Stimulated activated CD8-positive, alpha-beta memory T cell treated with anti-CD3 and anti-CD28 coated beads, Interleukin-4, amount 100 ng/mL, for 48 hours (primary cell): ENCODE measurements at regions not wholly inside any gene's neighbourhood (a gene's known extent, or its start where the extent isn't known, plus 50 kb on each side); places are given as distances from the start of the nearest gene placed in this dataset.

Source experiments
- DNase-seq: peaks from one replicate; pipeline ENCODE4 v3.0.0-alpha.2; 2020

DNA sequence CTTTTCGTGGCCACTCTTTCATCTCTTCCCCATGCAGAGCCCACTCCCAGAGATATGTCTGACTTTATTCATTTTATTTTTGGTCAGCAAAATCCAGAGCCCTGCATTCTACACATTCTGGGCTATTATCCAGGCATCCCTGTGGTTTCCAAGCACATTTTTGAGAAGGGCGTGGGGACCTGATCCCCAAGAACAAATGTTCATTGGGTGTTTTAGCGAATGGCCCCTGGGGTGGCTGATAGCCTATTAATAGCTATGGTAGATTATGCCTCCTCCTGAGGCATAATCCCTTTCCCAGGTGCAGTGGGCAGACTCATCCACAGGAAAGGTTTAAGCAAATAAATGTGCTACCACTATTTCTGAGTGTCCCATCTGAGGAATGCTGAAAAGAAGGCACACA lies 511.8 kb upstream of the USP24 start:
- DNase-seq: no peak

DNA sequence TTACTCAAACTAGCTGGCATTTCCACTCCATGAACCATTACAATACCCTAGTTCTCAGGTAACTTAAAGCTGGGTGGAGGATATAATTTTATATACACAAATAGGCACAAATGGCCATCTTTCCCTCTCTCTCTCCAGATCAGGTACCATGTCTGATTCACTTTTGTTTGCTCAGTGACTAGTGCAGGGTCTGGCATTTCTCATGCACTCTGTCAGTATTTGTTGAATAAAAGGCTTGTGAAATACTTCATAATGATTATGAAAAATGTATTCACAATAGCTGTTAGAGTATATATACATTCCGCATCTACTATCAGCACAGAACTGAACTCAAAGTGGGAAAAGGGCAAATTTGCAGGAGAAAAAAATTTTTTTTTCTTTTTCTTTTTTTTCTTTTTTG lies 510.2 kb upstream of the USP24 start:
- DNase-seq: no peak

DNA sequence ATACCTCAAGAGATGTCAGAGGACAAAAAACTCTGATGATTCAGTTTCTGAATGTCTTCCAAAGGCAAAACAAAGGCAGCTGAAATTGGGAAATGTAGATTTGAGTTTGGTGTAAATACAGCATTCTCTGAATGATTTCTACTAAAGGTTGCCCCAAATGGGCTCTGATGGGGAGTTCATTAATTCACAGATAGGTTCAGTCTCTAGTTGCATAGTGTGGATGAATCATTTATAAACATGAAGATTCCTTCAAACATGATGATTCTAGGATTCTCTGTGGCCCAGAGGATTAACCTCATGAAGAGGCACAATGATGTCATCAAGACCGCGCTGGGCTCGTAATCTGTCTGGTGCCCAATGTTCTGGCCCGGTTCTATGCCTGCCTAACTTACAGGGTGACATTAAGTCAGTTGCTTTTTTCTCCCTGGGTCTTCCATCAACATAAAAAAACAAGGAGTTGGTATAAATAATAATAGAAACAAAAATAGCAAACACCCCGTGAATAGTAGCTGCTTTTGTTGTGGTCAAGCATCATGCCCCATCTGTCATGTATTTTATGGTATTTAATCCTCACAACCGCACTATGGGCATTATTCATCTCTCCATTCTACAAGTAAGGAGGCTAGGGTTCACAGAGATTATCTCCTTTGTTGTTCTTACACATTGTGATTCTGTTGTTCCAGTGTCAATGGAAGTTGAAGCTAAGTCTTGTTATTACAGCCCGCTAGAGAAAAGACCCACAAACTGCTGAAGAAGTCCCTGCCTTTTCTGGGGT lies 509.6 kb upstream of the USP24 start:
- DNase-seq: no peak

DNA sequence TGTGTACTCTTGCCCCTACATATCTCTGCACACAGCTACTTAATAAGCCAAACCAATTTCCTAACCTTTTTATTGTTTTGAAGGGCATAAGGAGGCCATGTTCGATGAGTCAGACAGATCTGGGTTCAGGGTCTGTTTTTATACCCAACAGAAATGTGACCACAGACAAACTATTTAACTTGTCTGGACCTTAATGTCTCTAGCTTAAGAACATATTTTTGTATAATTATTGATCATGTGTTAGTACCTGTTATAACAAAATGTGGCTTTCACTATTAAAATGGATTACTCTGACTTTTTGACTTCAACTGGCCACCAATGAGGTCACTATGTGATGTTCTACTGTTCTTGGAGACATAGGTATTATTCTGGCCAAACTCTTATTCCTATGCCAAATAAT lies 507.8 kb upstream of the USP24 start:
- no peak for DNase-seq

DNA sequence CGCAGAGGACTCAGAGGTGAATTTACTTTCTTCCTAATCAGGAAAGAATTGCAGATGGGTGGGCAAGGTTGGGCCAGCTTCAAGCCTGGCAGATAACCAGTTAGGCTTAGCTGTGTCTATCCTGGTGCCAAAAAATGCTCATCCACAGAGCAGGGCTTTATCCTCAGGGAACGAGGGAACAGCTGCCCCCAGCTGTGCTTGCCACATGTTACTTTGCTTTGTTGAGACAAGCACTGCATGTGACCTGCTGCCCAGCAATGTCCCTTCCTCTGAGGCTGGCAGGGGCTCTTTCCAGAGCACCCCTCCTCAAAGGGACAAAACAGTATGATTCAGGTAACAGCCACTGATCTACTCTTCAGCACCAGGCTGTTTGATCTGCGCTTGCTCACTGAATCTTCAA lies 505.1 kb upstream of the USP24 start:
- no peak for DNase-seq

DNA sequence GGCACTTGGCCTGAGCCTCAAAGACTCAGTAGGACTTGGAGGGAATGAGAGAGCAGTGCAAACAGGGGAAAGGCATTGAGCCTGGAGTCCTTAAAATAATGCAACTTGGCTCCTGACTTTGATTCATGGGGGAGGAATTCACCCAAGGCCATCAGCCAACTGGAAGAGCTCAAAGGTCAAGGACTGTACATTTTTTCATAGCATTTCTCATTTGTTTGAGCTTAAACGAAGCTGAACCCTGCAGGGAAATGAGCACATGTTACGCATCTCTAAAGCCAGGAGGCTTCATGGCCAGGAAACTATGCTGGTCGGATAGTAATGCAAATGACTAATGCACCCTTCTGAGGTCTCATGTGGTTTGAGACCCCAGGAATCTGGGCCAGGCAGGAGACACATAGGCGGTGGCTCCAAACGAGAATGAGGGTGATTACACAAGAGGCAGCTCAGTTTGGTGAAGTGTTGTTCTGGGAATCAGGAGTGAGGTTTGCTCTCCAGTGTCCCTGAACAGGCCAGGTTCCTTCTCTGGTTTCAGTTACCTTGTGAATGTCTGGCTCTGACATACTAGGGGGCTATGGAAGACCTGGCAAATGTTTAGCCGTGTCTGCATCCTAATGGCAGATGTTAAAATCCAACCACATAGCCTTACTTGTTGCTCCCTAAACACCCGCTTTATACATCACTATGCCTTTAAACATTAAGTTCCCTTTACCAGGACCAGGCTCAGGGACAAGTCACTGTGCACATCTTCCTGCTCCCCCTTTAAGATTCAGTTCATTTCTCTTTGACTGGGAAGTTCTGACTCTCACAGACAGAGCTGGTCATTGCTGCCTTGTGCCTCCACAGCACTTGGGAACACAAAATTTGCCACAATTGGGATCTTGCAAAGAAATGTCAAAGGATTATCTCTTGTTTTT lies 503.9 kb upstream of the USP24 start:
- DNase-seq: no peak

DNA sequence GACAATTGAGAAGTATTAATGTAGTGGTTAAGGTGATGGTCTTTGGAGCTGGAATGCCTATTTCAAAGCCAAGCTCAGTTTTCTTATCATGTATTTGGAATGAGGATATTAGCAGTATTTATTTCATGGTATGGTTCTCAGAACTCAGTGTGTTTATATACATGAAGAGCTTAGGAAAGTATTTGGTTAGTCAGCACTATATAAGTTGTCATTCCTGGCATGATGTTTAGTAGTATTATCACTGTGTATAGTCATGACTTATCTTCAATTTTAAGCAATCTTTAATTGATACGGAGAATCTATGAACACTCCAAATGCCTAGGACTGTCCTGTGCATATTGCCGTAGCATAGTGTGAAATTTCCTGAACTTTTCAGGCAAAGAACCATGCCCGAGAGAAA lies 501.9 kb upstream of the USP24 start:
- no peak for DNase-seq

DNA sequence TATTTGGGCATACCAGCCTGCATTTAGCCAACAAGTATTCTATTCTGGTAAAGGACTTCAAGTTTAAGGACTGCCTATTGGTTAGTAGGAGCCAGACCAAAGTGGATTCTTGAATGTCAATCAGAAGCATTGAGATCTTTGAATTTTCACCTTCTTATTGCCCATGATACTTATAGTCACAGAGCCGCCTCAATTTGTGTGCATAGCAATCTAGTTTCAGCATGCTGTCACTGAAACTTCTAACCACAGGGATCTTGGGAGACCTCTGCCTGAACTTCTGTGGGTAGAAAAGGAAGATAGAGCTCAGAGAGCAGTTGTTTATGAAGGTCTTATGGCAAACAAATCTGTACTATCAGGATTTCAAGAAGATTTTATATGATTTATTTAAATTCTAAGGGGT lies 501.4 kb upstream of the USP24 start:
- DNase-seq: no peak

DNA sequence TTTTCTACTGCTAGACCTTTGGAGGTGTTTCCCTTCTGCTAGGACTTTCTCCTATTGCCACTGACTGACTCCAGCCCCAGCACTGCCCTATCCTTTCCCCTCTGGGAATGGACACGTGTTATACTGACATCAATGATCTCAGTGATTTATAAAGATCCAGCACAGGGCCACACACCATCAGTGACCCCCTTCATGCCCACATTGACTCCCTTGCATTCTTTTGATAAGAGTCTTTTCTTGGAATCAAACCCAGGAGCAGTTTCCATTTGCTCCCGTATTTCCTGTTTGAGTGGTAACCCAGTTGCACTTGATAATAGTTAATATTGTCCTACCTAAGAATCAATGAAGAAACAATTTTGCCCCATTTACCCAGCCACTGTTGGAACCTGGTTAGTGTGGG lies 501.0 kb upstream of the USP24 start:
- no peak for DNase-seq

DNA sequence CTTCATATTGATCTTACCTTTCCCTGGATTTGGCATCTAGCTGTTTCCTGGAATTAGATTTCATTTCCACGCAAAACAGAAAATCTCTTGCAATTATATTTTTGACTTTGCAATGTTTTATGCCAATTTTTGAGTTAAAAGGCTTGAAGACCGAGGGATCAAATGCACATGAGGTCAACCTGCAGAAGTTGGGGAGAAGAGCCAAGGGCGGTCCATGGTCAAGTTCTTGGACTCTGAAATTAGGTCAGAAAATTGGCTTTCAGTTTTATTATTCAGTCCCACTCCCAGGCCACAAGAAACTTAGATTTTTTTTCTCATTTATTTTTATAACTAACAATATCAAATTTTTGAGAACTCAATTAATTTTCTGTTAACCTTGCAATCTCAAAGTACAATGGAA lies 499.1 kb upstream of the USP24 start:
- DNase-seq: no peak

DNA sequence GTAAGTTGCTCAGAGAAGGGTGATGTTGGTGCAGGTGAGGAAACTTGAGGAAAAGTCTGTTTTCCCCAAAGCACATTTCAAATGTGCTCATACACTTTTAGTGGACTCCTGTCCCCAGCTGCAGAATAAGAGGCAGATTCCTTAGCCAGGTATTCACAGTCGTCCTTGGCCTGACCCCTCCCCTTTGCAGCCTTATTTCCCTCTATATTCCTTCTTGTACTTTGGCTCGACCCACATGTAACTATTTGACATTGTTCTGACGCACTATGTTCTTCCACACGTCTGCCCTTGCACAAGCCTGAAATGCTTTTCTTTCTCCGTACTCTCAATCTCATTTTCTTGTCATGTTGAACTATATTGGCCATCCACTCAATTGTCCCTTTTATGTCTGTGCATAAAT lies 498.4 kb upstream of the USP24 start:
- no peak for DNase-seq

DNA sequence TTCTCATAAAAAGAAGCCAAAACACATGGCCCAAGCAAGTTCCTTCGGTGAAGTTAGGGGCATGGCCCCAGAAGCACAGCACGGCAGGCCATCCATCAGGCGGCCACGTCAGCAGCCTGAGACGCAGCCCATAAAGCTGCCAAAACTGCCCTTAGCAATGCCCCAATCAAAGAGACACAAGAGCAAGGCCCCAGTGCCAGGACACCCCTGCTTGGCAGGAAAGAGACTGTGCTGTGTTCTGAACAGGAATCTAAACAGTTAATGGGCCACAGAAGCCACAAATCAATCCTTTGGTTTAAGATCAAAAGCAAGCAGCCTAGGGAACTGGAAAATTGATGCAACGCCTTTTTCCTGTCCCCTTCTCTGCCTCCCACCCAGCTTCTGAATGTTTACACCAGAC lies 497.0 kb upstream of the USP24 start:
- no peak for DNase-seq

DNA sequence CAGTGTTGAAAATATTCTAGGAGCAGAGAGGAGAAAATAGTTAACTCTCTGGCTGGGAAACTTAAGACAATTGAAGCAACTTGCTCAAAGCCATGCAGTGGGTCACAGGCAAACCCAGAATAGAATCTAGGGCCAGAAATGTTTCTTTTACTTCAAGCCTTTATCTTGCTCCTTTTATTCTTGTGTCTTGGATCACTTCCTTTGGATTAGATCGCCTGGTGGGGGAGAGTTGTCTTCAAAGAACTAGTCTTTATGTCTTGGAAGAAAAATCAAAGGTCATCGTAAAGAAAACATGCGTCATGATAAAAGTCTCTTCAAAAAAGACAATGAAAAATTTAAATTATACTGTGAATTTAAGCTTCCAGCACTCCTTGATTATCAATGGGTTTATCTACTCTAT lies 493.6 kb upstream of the USP24 start:
- DNase-seq: no peak

DNA sequence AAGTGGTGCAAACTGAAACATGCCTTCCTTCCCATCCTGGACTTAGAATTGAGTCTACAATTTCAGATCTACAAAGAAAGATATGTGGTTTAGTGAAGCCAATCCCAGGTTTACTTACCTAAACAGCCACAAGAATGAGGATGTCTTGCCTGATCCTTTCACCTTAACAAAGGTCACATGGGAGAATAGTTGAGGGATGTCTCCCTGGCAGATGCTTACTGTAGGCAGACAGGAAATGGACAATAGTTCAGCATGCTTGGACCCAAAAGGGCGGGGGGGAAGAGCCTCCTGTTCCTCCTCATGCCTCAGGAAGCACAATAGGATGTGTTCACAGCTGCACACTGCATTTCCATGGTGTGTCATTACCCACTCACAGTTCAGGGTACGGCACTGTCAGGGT lies 492.7 kb upstream of the USP24 start:
- DNase-seq: no peak

DNA sequence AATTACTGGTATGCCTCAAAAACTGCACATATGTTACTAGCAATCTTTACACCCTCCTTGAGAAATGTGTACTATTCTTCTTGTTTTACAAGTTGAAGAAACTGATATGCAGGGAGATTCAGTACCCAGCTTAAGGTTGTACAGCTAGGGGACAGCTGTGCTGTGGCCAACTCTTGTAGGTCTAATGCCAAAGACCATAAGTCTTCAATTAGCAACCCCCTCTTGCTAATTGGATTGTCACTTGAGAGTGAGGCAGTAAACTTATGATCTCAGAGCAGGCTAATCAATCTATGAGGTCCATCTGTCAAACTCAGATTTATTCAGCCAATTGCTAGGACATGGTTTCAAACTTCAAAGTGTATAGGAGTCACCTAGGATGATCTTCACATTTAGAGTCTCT lies 492.0 kb upstream of the USP24 start:
- no peak for DNase-seq

DNA sequence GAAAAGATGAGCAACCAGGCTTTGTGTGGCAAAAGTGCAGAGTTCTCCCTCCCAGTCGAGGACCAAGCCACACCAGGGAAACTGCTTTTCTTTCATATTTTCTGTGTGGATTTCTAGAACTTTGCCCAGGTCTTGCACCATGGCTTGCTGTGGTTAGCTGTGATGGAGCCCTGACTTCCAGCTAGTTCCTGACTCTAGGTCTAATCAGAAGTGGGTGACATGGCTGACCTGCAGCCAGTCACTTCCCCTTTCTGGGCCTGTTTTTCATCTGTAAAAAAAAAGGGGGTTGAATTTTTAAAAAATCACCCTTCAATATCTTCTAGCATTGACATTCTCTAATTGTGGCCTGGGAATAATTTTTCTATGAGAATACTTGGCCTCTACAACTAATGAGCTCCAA lies 491.2 kb upstream of the USP24 start:
- DNase-seq: no peak

DNA sequence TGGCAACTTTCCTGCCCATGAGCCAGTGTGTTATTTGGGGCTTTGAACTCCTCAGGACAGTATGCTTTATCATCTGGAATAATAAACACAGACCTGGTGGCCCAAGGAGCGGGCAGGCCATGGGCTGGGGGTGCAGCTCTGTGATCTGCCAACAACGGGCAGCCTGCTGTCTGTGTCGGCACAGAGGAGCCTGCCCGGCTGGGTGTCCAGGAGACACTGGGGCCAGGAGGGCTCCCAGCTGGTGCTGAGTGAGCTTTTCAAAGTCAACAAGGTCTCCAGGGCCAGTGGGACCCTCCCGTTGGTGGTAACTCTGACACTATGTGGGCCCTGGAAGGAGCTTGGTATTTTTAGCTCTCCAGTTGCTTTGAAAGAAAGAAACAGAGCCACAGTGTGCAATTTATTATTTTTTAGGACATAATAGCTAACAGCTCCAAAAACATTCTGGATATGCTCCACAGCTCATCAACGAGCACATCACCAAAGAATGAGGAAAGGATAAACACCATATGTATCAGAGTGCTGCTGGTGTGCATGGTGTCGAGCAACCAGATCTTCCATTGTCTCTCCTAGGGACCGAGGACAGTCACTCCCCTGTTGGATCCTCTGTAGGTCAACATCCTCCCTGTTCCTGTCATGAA lies 488.7 kb upstream of the USP24 start:
- no peak for DNase-seq

DNA sequence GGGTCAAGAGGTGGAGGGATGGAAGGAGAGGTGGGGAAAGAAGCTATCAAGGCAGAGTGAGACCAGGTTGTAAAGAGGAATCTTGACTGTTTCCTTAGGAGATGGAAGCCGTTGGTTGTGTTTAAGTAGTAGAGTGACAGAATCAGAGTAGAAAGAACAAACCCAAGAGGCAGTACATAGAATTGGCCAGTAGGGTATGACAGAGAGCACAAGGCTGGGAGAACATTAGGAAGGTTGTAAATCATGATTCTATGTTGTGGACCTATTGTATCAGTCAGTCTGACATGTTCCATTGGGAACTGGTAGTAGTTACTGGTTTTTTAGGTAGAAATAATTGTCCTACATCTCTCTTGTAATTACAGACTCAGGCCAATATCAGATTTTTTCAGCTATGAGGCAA lies 486.9 kb upstream of the USP24 start:
- no peak for DNase-seq

DNA sequence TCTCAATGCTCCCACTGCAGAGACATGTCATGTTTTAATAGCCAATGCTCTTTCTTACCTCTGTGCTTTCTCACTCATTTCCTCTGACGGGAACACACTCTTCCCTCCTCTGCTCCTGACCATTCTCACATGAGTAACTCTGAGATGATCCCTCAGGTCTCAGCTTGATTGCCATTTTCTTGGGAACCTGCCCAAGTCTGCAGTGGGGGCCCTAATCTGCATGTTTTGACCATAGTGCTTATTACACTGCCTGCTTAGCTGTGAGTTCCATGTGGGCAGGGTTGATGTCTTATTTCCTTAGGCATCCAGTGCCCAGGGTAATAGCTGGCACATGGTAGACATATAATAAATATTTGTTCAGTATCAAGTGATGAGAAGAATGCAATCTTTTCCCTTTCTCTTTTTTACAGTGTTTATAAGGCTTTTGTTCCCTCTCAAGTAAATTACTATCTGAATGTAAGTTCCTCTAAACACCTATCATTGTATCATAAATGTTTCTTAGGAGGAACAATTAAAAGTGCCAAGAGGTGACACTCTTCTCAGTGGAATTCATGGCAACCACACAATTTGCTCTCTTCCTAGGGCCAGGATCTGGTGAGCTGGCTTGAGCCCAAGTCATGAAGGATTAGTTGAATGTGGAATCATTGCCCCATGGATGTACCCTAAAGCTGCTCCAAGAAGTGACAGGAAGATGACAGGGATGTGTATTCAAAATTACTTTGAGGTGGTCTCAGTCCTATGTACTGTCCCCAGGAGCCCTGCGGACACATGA lies 485.4 kb upstream of the USP24 start:
- DNase-seq: no peak

DNA sequence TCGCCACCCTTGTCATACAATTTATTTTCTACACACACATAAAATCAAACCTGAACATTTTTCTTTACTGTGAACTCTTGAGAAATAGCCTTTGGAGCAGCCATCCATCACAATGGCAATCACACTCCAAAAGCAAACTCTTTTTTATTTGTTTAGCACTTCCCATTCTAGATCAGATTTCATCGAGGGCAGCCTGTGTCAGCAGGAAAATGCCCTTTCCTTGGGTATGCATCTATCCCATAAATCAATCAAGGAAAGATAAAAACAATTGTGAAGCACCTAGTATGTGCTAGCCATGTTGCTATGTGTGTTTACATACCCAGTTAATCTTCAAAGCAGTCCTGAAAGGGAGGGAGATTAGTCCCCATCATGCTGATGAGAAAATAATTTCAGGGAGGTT lies 484.1 kb upstream of the USP24 start:
- DNase-seq: no peak

DNA sequence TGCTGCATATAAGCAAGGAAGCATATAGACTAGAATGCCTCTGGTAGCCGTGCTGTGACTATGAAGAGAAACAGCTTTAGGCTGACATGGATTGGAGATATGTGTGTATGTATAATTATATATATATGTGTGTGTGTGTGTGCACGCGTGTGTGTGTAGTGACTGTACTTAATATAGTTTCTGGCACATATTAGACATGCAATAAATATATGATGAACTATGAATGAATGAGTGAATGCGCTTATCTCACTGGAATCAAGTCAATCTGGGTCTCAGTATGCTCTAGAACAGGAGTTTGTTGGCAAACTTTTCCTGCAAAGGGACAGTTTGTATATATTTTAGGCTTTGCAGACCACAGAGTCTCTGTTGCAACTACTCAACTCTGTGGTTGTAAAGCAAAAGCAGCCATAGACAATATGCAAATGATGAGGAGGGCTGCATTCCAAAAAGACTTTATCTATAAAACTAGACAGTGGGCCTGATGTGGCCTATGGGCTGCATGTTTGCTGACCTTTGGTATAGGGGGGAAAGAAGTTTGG lies 482.9 kb upstream of the USP24 start:
- DNase-seq: no peak

DNA sequence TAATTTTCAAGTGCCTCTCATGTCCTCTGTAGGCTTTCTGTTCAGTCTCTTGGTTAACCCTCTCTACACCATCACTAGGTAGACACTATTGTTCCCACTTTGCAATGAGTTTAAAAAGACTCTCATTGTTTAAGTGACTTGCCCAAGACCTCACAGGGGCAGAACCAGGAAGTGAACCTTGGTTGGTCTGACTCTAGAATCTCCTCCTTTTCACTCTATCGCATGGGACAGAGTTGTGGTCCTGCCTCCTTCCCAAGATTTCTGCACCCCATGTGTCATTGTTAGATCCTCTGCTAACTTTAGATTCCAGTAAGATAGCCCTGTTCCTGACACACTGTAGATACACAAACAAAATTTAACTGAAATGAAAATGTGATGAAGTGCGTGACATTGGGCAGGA lies 481.7 kb upstream of the USP24 start:
- no peak for DNase-seq

DNA sequence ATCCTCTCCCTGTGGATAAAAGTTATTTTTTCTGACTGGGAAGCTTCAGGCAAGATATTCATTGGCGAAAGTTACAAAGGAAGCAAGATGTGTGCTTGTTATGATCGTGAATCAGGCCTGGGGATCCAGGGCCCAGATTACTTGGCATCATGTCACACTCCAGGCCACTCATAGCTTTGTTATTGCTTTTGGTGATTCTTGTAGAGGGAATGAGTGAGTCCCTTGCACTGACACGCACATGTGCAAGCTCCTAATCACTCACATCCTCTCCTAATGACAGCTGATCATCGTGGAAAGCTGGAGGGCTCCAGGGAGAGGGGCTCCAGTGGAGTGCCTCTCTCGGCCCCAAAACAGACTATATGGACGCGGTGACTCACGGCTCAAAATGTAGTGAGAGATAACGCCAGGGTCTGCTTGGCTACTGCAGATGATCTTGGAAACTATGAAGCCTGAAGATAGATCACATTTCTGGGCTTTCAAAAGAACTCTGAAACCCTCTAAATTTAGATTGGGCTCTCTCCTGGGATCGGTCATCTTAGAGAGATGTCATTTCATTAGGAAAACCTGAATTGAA lies 481.1 kb upstream of the USP24 start:
- DNase-seq: no peak
